AG04450 (cell line): ENCODE measurements at regions not wholly inside any gene's neighbourhood (a gene's known extent, or its start where the extent isn't known, plus 50 kb on each side); places are given as distances from the start of the nearest gene placed in this dataset.

Experiments
- CTCF ChIA-PET: fragments of 300-600, 350-600 bp; formaldehyde crosslinking; extraction: SDS; loops from one replicate; lab custom pipeline; 2022; ENCODE audit warnings: antibody characterized with exemption, inconsistent platforms; lab: Charles Lee
- POLR2A ChIA-PET: fragments of 350-600 bp; formaldehyde crosslinking; extraction: SDS; loops from one replicate; lab custom pipeline; 2021; ENCODE audit warnings: antibody characterized with exemption, inconsistent platforms; lab: Yijun Ruan, JAX
- DNase-seq: peaks from one replicate; pipeline ENCODE4 v3.0.0-alpha.2; 2011; ENCODE audit warnings: low read depth, low spot score
- H3K27ac ChIP-seq: one replicate; pipeline ENCODE4 v1.5.1; 2012; ENCODE audit warnings: low read depth, low read length, control low read depth
- H3K27me3 ChIP-seq: one replicate; pipeline ENCODE4 v1.6.0; 2012; ENCODE audit warnings: low read length; ENCODE audit not compliant: control insufficient read depth, insufficient read depth
- H3K4me3 ChIP-seq: 2 replicates; pipeline ENCODE4 v1.5.1; 2011; ENCODE audit warnings: mild to moderate bottlenecking, low read depth, low read length, control low read depth
- H3K9me3 ChIP-seq: 2 replicates; pipeline ENCODE4 v1.5.1; 2012; ENCODE audit warnings: low read length; ENCODE audit not compliant: control insufficient read depth, insufficient read depth
- TF ChIP-seq, protein P1 (sequence below): IDR thresholded peaks from 2 replicates; pipeline ENCODE4 v1.5.1; 2011; ENCODE audit warnings: low read depth, low read length, control low read depth, inconsistent platforms

GRCh38 chr5:79853028-79853427, 138.0 kb downstream of the MTX3 start:
- ChIA-PET CTCF (interaction anchor here (0.5 to 1.4 kb wide), 3 partner anchors 231 to 828 kb away, joined by 3 to 7 read pairs (median 5); no protein-coding TSS in a partner anchor), POLR2A (no interaction called here)
- DNase-seq, result no peak
- TF ChIP-seq, protein P1, sequence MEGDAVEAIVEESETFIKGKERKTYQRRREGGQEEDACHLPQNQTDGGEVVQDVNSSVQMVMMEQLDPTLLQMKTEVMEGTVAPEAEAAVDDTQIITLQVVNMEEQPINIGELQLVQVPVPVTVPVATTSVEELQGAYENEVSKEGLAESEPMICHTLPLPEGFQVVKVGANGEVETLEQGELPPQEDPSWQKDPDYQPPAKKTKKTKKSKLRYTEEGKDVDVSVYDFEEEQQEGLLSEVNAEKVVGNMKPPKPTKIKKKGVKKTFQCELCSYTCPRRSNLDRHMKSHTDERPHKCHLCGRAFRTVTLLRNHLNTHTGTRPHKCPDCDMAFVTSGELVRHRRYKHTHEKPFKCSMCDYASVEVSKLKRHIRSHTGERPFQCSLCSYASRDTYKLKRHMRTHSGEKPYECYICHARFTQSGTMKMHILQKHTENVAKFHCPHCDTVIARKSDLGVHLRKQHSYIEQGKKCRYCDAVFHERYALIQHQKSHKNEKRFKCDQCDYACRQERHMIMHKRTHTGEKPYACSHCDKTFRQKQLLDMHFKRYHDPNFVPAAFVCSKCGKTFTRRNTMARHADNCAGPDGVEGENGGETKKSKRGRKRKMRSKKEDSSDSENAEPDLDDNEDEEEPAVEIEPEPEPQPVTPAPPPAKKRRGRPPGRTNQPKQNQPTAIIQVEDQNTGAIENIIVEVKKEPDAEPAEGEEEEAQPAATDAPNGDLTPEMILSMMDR, result no peak
- H3K9me3 ChIP-seq, result no peaks in the 10 kb centered on the region; the same call in 1 of the 2 replicates
- H3K27me3 ChIP-seq, result peaks cover 7% of the 10 kb centered on the region
- H3K4me3 ChIP-seq, result no peak overlapping the region
- no peak overlapping the region for H3K27ac ChIP-seq

- Histone ChIP-seq H3K4me3 (no peak overlapping the region), H3K27me3 (peaks cover 7% of the 10 kb centered on the region), H3K27ac (no peak overlapping the region), H3K9me3 (no peaks in the 10 kb centered on the region; the same call in 1 of the 2 replicates)
- no peak for DNase-seq
- POLR2A ChIA-PET, result no interaction called here
- CTCF ChIA-PET, result interaction anchor here (1.6 kb wide), 1 partner anchor 232 kb away, joined by 4 read pairs; no protein-coding TSS in a partner anchor
- TF ChIP-seq, protein P1, result no peak
Measured at GRCh38 chr5:79851391-79851863, 139.6 kb downstream of the MTX3 start.

DNA sequence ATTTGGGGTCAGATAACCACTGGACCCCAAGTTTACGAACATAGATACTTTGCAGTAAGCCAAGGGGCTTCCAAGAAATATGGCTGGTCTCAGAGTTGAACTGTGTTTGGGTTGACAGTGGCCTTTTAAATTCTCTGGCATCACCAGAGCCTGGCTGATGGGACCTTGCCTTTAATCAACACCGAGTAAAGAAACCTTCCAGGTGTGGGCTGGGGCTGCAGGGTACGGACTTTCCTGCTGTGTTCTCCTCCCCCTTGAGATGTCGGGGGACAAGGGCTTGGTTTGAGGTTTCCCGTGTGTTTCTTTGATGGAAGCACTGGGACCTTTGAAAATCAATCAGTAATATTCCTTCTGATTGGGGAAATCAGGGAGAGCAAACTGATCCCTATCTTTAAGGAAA, 140.1 kb downstream of the MTX3 start:
- ChIA-PET CTCF (interaction anchor here (1.6 kb wide), 1 partner anchor 232 kb away, joined by 4 read pairs; no protein-coding TSS in a partner anchor), POLR2A (no interaction called here)
- Histone ChIP-seq H3K9me3 (no peaks in the 10 kb centered on the region; the same call in 1 of the 2 replicates), H3K4me3 (no peak overlapping the region), H3K27ac (no peak overlapping the region), H3K27me3 (peaks cover 7% of the 10 kb centered on the region)
- no peak for DNase-seq
- TF ChIP-seq, protein P1, result no peak

GRCh38 chr5:79850316-79850822, 140.7 kb downstream of the MTX3 start:
- POLR2A ChIA-PET, result no interaction called here
- Histone ChIP-seq H3K4me3 (no peak overlapping the region), H3K27me3 (peaks cover 7% of the 10 kb centered on the region), H3K9me3 (no peaks in the 10 kb centered on the region; the same call in 1 of the 2 replicates), H3K27ac (no peak overlapping the region)
- CTCF ChIA-PET, result interaction anchor here (1.6 kb wide), 1 partner anchor 233 kb away, joined by 4 read pairs; no protein-coding TSS in a partner anchor
- TF ChIP-seq, protein P1, result no peak
- DNase-seq, result no peak
